Ovary (tissue), 3 donors: ENCODE measurements at regions not wholly inside any gene's neighbourhood (a gene's known extent, or its start where the extent isn't known, plus 50 kb on each side); places are given as distances from the start of the nearest gene placed in this dataset.

Source experiments
- EP300 ChIP-seq: sonication (generic); formaldehyde crosslinking; IDR thresholded peaks from one replicate; pipeline ENCODE4 v1.6.1; 2017; ENCODE audit warnings: antibody characterized with exemption
- POLR2A ChIP-seq: fragments of 450-650 bp; IDR thresholded peaks from one replicate; pipeline ENCODE4 v1.6.1; 2017; ENCODE audit warnings: antibody characterized with exemption, mild to moderate bottlenecking, moderate library complexity
- TF ChIP-seq, protein P1 (sequence below), 3 donors: fragments of 450-650 bp in 2 of 3; fragments of 200-600 bp in 1 of 3; IDR thresholded peaks; one replicate each; pipeline versions ENCODE4 v1.5.1 to v1.8.0; 2016 to 2022; ENCODE audit warnings: antibody characterized with exemption in 3 of 3, mild to moderate bottlenecking in 1 of 3
- donor health status: DM: no; HTN: no; CAD: no.

DNA sequence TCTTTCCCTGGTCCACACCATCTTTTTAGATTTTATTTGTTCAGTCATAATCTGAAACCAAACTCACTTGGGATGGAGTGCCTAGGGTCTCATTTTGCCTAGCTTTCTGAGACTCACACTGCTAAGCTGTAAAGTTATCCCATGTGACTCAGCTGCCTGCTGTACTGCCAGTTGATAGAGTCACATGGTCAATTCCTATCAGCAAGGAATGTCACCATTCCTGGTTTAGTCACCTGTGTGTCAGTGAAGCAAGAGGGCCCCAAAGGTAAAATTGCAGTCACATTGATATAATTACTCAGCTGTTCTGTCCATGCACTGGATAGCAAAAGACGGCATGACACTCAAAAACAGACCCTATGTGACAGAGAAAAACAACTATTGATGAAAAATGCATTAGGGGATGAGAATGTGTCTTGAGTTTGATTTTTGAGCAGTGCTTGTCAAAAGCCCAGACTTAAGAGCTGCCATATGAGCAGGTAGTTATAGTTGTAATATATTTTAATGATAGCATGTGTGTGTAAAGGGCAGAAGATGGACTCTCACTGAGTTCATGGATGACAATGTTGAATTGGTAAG is 413.2 kb downstream of the PPARGC1A start:
- TF ChIP-seq, protein P1, sequence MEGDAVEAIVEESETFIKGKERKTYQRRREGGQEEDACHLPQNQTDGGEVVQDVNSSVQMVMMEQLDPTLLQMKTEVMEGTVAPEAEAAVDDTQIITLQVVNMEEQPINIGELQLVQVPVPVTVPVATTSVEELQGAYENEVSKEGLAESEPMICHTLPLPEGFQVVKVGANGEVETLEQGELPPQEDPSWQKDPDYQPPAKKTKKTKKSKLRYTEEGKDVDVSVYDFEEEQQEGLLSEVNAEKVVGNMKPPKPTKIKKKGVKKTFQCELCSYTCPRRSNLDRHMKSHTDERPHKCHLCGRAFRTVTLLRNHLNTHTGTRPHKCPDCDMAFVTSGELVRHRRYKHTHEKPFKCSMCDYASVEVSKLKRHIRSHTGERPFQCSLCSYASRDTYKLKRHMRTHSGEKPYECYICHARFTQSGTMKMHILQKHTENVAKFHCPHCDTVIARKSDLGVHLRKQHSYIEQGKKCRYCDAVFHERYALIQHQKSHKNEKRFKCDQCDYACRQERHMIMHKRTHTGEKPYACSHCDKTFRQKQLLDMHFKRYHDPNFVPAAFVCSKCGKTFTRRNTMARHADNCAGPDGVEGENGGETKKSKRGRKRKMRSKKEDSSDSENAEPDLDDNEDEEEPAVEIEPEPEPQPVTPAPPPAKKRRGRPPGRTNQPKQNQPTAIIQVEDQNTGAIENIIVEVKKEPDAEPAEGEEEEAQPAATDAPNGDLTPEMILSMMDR (IDR thresholded peaks at IDR 0.05) = no peak
- TF ChIP-seq EP300 (no peak), POLR2A (no peak)
